H9 (cell line): ENCODE measurements at regions not wholly inside any gene's neighbourhood (a gene's known extent, or its start where the extent isn't known, plus 50 kb on each side); places are given as distances from the start of the nearest gene placed in this dataset.

Experiments used
- DNase-seq: peaks from one replicate; pipeline ENCODE4 v3.0.0-alpha.2; 2017
- H2AFZ ChIP-seq: one replicate; pipeline ENCODE4 v1.6.1; 2013; ENCODE audit warnings: mild to moderate bottlenecking, low read length, control low read depth, moderate library complexity
- H2AK5ac ChIP-seq: 2 replicates; pipeline ENCODE4 v1.6.1; 2013; ENCODE audit warnings: low read length, control low read depth, mixed read lengths; ENCODE audit not compliant: insufficient read length
- H2BK120ac ChIP-seq: one replicate; pipeline ENCODE4 v1.6.1; 2013; ENCODE audit warnings: low read depth, mild to moderate bottlenecking, low read length, control low read depth, inconsistent platforms; ENCODE audit not compliant: poor library complexity, severe bottlenecking
- H2BK12ac ChIP-seq: 2 replicates; pipeline ENCODE4 v1.6.1; 2013; ENCODE audit warnings: low read length, control low read depth, mixed read lengths, low read depth; ENCODE audit not compliant: insufficient read length
- H2BK15ac ChIP-seq: 2 replicates; pipeline ENCODE4 v1.6.1; 2013; ENCODE audit warnings: low read depth, low read length, control low read depth
- H2BK20ac ChIP-seq: one replicate; pipeline ENCODE4 v1.6.1; 2013; ENCODE audit warnings: low read depth, mild to moderate bottlenecking, low read length, control low read depth, inconsistent platforms; ENCODE audit not compliant: poor library complexity, severe bottlenecking
- H2BK5ac ChIP-seq: 2 replicates; pipeline ENCODE4 v1.6.1; 2013; ENCODE audit warnings: low read length, control low read depth, mixed read lengths; ENCODE audit not compliant: insufficient read length
- H3K14ac ChIP-seq: 2 replicates; pipeline ENCODE4 v1.6.1; 2013; ENCODE audit warnings: low read length, control low read depth; ENCODE audit not compliant: insufficient read depth
- H3K18ac ChIP-seq: 2 replicates; pipeline ENCODE4 v1.6.1; 2013; ENCODE audit warnings: low read depth, mild to moderate bottlenecking, mixed read lengths, low read length, control low read depth; ENCODE audit not compliant: insufficient read length
- H3K23ac ChIP-seq: 2 replicates; pipeline ENCODE4 v1.6.1; 2013; ENCODE audit warnings: low read length, control low read depth, mixed read lengths, low read depth; ENCODE audit not compliant: insufficient read length
- H3K23me2 ChIP-seq: 2 replicates; pipeline ENCODE4 v1.6.1; 2013; ENCODE audit warnings: low read depth, mild to moderate bottlenecking, mixed read lengths, low read length, control low read depth; ENCODE audit not compliant: insufficient read length, poor library complexity, severe bottlenecking
- H3K27ac ChIP-seq: 2 replicates; pipeline ENCODE4 v1.5.1; 2013; ENCODE audit warnings: low read length, control low read depth, mixed read lengths, low read depth; ENCODE audit not compliant: insufficient read length
- H3K27me3 ChIP-seq: 2 replicates; pipeline ENCODE4 v1.6.1; 2013; ENCODE audit warnings: low read length, control low read depth, inconsistent platforms; ENCODE audit not compliant: insufficient read depth
- H3K4ac ChIP-seq: 2 replicates; pipeline ENCODE4 v1.6.1; 2013; ENCODE audit warnings: low read depth, mild to moderate bottlenecking, control low read depth, inconsistent platforms, low read length, moderate library complexity
- H3K4me1 ChIP-seq: 2 replicates; pipeline ENCODE4 v1.6.1; 2013; ENCODE audit warnings: low read length, control low read depth, inconsistent platforms; ENCODE audit not compliant: insufficient read depth
- H3K4me2 ChIP-seq: 2 replicates; pipeline ENCODE4 v1.6.1; 2013; ENCODE audit warnings: low read length, control low read depth, mixed read lengths; ENCODE audit not compliant: insufficient read length, insufficient read depth
- H3K56ac ChIP-seq: 2 replicates; pipeline ENCODE4 v1.6.1; 2013; ENCODE audit warnings: low read depth, mild to moderate bottlenecking, mixed read lengths, low read length, control low read depth; ENCODE audit not compliant: insufficient read length
- H3K79me1 ChIP-seq: 2 replicates; pipeline ENCODE4 v1.6.1; 2013; ENCODE audit warnings: low read depth, mild to moderate bottlenecking, moderate library complexity, low read length, control low read depth, inconsistent platforms; ENCODE audit not compliant: insufficient read depth, poor library complexity, severe bottlenecking
- H3K79me2 ChIP-seq: 2 replicates; pipeline ENCODE4 v1.6.1; 2013; ENCODE audit warnings: low read length, control low read depth, inconsistent platforms; ENCODE audit not compliant: insufficient read depth
- H3K9ac ChIP-seq: 2 replicates; pipeline ENCODE4 v1.6.1; 2013; ENCODE audit warnings: low read length, control low read depth, mixed read lengths; ENCODE audit not compliant: insufficient read length; ENCODE audit errors: extremely low read depth
- H3K9me3 ChIP-seq: one replicate; pipeline ENCODE4 v1.6.1; 2013; ENCODE audit warnings: low read depth, low read length, inconsistent platforms; ENCODE audit not compliant: control insufficient read depth
- H3T11ph ChIP-seq: one replicate; pipeline ENCODE4 v1.6.1; 2013; ENCODE audit warnings: mild to moderate bottlenecking, low read length, control low read depth, inconsistent platforms
- H4K20me1 ChIP-seq: one replicate; pipeline ENCODE4 v1.6.1; 2013; ENCODE audit not compliant: control insufficient read depth, insufficient read length, insufficient read depth
- H4K5ac ChIP-seq: 2 replicates; pipeline ENCODE4 v1.6.1; 2013; ENCODE audit warnings: low read depth, mild to moderate bottlenecking, mixed read lengths, low read length, control low read depth; ENCODE audit not compliant: insufficient read length
- H4K8ac ChIP-seq: replicated peaks from 2 replicates; pipeline ENCODE4 v1.6.1; 2013; ENCODE audit warnings: low read length, control low read depth, mixed read lengths, low read depth; ENCODE audit not compliant: insufficient read length
- H4K91ac ChIP-seq: 2 replicates; pipeline ENCODE4 v1.6.1; 2013; ENCODE audit warnings: low read depth, mild to moderate bottlenecking, moderate library complexity, mixed read lengths, low read length, control low read depth; ENCODE audit not compliant: insufficient read length
- H3K27ac Mint-ChIP-seq, 3 experiments: 2 replicates in 2 of 3; 3 replicates in 1 of 3; pipeline ENCODE4 v1.8.0; 2020 to 2021; ENCODE audit warnings: mixed read lengths in 3 of 3, mild to moderate bottlenecking in 1 of 3, moderate library complexity in 1 of 3
- H3K27me3 Mint-ChIP-seq: 2 replicates; pipeline ENCODE4 v1.8.0; 2021; ENCODE audit warnings: low read depth, mild to moderate bottlenecking, moderate library complexity, mixed read lengths
- H3K36me3 Mint-ChIP-seq, 3 experiments: 2 replicates in 2 of 3; 3 replicates in 1 of 3; pipeline ENCODE4 v1.8.0; 2020 to 2021; ENCODE audit warnings: low read depth in 3 of 3, mixed read lengths in 3 of 3; ENCODE audit not compliant: insufficient read depth in 1 of 3
- H3K4me1 Mint-ChIP-seq, 2 experiments: 2 replicates each; pipeline ENCODE4 v1.8.0; 2020; ENCODE audit warnings: mixed read lengths in 2 of 2
- H3K4me3 Mint-ChIP-seq, 2 experiments: 2 replicates in 1 of 2; 3 replicates in 1 of 2; pipeline ENCODE4 v1.8.0; 2020 to 2021; ENCODE audit warnings: mild to moderate bottlenecking in 2 of 2, mixed read lengths in 2 of 2, moderate library complexity in 1 of 2
- H3K9me3 Mint-ChIP-seq, 2 experiments: 2 replicates in 1 of 2; 3 replicates in 1 of 2; pipeline ENCODE4 v1.8.0; 2020; ENCODE audit warnings: mild to moderate bottlenecking in 2 of 2, mixed read lengths in 2 of 2, moderate library complexity in 1 of 2
- WGBS: extraction: QIAGEN DNeasy Blood & Tissue Kit; methylation state at CpG from one replicate; pipeline ENCODE4 v1.1.7; 2013; ENCODE audit warnings: missing lambda C conversion rate, low lambda C conversion rate, mixed read lengths; ENCODE audit not compliant: insufficient read length; ENCODE audit errors: extremely low coverage; 5-methylcytosine and 5-hydroxymethylcytosine counted together
- TF ChIP-seq, protein P1 (sequence below): fragments of 200-600 bp; sonication (generic); conservative IDR thresholded peaks from 3 replicates; pipeline ENCODE4 v1.8.0; 2021; ENCODE audit warnings: antibody characterized with exemption, mild to moderate bottlenecking

- TF ChIP-seq, protein P1, sequence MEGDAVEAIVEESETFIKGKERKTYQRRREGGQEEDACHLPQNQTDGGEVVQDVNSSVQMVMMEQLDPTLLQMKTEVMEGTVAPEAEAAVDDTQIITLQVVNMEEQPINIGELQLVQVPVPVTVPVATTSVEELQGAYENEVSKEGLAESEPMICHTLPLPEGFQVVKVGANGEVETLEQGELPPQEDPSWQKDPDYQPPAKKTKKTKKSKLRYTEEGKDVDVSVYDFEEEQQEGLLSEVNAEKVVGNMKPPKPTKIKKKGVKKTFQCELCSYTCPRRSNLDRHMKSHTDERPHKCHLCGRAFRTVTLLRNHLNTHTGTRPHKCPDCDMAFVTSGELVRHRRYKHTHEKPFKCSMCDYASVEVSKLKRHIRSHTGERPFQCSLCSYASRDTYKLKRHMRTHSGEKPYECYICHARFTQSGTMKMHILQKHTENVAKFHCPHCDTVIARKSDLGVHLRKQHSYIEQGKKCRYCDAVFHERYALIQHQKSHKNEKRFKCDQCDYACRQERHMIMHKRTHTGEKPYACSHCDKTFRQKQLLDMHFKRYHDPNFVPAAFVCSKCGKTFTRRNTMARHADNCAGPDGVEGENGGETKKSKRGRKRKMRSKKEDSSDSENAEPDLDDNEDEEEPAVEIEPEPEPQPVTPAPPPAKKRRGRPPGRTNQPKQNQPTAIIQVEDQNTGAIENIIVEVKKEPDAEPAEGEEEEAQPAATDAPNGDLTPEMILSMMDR: no peak
- H3K9ac ChIP-seq: no peak overlapping the region
- H3K9me3 ChIP-seq: no peaks in the 10 kb centered on the region
- H3T11ph ChIP-seq: no peak overlapping the region
- no peak overlapping the region for H2BK5ac ChIP-seq
- no peak overlapping the region for H2AFZ ChIP-seq
- H3K4ac ChIP-seq: no peak overlapping the region
- H3K14ac ChIP-seq: no peak overlapping the region
- Mint-ChIP-seq H3K9me3 (no peaks in the 10 kb centered on the region), H3K27me3 (no peaks in the 10 kb centered on the region), H3K4me1 (peaks cover 11 to 12% of the 10 kb centered on the region in 2 experiments), H3K27ac (no peak overlapping the region), H3K4me3 (no peak overlapping the region), H3K36me3 (0 out of 7 replicates have a peak, but pooled peaks cover 0 to 2% (median 0%) of the 10 kb centered on the region in 3 experiments)
- no peak overlapping the region for H2BK20ac ChIP-seq
- H4K8ac ChIP-seq: no peak overlapping the region
- no peak overlapping the region for H3K23ac ChIP-seq
- no peak overlapping the region for H3K18ac ChIP-seq
- no peak overlapping the region for H3K56ac ChIP-seq
- no peaks in the 10 kb centered on the region for H4K20me1 ChIP-seq
- H3K23me2 ChIP-seq: no peaks in the 10 kb centered on the region
- DNase-seq: no peak
- H3K27ac ChIP-seq: no peak overlapping the region
- no peaks in the 10 kb centered on the region for H3K79me1 ChIP-seq
- H3K79me2 ChIP-seq: no peaks in the 10 kb centered on the region
- no peak overlapping the region for H4K91ac ChIP-seq
- no peak overlapping the region for H4K5ac ChIP-seq
- H3K27me3 ChIP-seq: no peaks in the 10 kb centered on the region
- H2BK120ac ChIP-seq: no peak overlapping the region
- no peak overlapping the region for H3K4me2 ChIP-seq
- H2BK15ac ChIP-seq: no peak overlapping the region
- no peak overlapping the region for H2BK12ac ChIP-seq
- no peak overlapping the region for H2AK5ac ChIP-seq
- no CpG with 5 or more reads among the region's 6 CpGs for WGBS
- H3K4me1 ChIP-seq: peaks cover 6% of the 10 kb centered on the region; the same call in 1 of the 2 replicates
These were observed 73.9 kb upstream of the CABCOCO1 start for GRCh38 chr10:61588770-61589211.
